ENCODE measurements at regions not wholly inside any gene's neighbourhood (a gene's known extent, or its start where the extent isn't known, plus 50 kb on each side); places are given as distances from the start of the nearest gene placed in this dataset.

- no peak for TF ChIP-seq CTCF (IDR thresholded peaks at IDR 0.05 in 4 of 5, conservative IDR thresholded peaks at IDR 0.05 in 1 of 5)
- TF ChIP-seq POLR2A (IDR thresholded peaks at IDR 0.05), result no peak
These were observed 149.1 kb downstream of the AMY1C start for GRCh38 chr1:103898576-103899345.
